ENCODE measurements at regions not wholly inside any gene's neighbourhood (a gene's known extent, or its start where the extent isn't known, plus 50 kb on each side); places are given as distances from the start of the nearest gene placed in this dataset.
A peak's percentile ranks its signal among the peaks of the same experiment; 100 is the strongest.

GRCh38 chr16:24670623-24671454, 58.6 kb upstream of the TNRC6A start:
- H3K27ac ChIP-seq (ENCODE audit: insufficient read depth, low read depth, low read length), result no peak overlapping the region
- ChIA-PET POLR2A (interaction anchor here (0.6 kb wide), 1 partner anchor 28 kb away, joined by 3 read pairs; no protein-coding TSS in a partner anchor), CTCF (interaction anchor here (1.5 to 1.7 kb wide), 3 partner anchors 10 to 130 kb away, joined by 4 to 6 read pairs (median 5); no protein-coding TSS in a partner anchor)
- peak; percentile 59 for DNase-seq (ENCODE audit: low read depth, low spot score)
- no peaks in the 10 kb centered on the region for H3K79me2 ChIP-seq (ENCODE audit: control insufficient read depth, insufficient read depth, low read length)
- H3K9ac ChIP-seq (replicated peaks; ENCODE audit: extremely low read depth, insufficient read depth, low read length), result no peak overlapping the region
- no peaks in the 10 kb centered on the region for H4K20me1 ChIP-seq (replicated peaks; ENCODE audit: control insufficient read depth, extremely low read depth, insufficient read depth, low read length)
- no peaks in the 10 kb centered on the region for H3K9me3 ChIP-seq (replicated peaks; ENCODE audit: control insufficient read depth, insufficient read depth, low read length)
- H3K36me3 ChIP-seq (ENCODE audit: control insufficient read depth in 2 of 2, extremely low read depth in 1 of 2, insufficient read depth in 2 of 2, low read length in 2 of 2), result no peaks in the 10 kb centered on the region
- no peaks in the 10 kb centered on the region for H3K9me1 ChIP-seq (replicated peaks; ENCODE audit: control insufficient read depth, extremely low read depth, insufficient read depth, low read length)
- H3K4me1 ChIP-seq (ENCODE audit: control insufficient read depth, extremely low read depth, insufficient read depth, low read length), result peaks cover 14% of the 10 kb centered on the region
- H3K27me3 ChIP-seq (ENCODE audit: control insufficient read depth in 2 of 2, insufficient read depth in 2 of 2, low read length in 2 of 2), result no peaks in the 10 kb centered on the region
- no peak overlapping the region for H3K4me2 ChIP-seq (ENCODE audit: insufficient read depth, low read length)
- intact Hi-C loops (cut with micrococcal nuclease), result no loop called here
- dilution Hi-C loops (cut with MboI; ENCODE audit: extremely low pct_ligation_motif_present, low sequenced_read_pairs), result no loop called here
- FAIRE-seq, result no peak
- H2AFZ ChIP-seq (ENCODE audit: low read depth, low read length), result no peak overlapping the region
- TF ChIP-seq POLR2AphosphoS5 (IDR thresholded peaks at IDR 0.05; ENCODE audit: insufficient read depth, low read depth, low read length) (no peak), CTCF (IDR thresholded peaks at IDR 0.05; ENCODE audit: extremely low read depth in 1 of 2, insufficient read depth in 1 of 2, low read depth in 1 of 2, low read length in 2 of 2) (no peak), GATA2 (IDR thresholded peaks at IDR 0.05; ENCODE audit: insufficient read depth, insufficient read length, low read depth, low read length) (no peak), MAX (IDR thresholded peaks at IDR 0.05; ENCODE audit: insufficient read depth, insufficient read length) (no peak)
- BruUV-seq (replicated peaks), result no TSS peak
- no peak overlapping the region for H3K4me3 ChIP-seq (replicated peaks in 1 of 3; ENCODE audit: insufficient read depth in 1 of 3, low read depth in 1 of 3, low read length in 3 of 3)
